HEK293T (cell line): ENCODE measurements at regions not wholly inside any gene's neighbourhood (a gene's known extent, or its start where the extent isn't known, plus 50 kb on each side); places are given as distances from the start of the nearest gene placed in this dataset.
"Not testable (repeated sequence)": the region's sequence is repeated elsewhere in the genome, so short reads cannot be mapped to it uniquely, and the experiment has no call there.

Experiments used
- CTCF ChIA-PET: fragments of 350-600 bp; formaldehyde crosslinking; extraction: SDS; loops from one replicate; lab custom pipeline; 2021; ENCODE audit warnings: antibody characterized with exemption, inconsistent platforms; lab: Yijun Ruan, JAX
- POLR2A ChIA-PET: fragments of 350-600 bp; formaldehyde crosslinking; extraction: SDS; loops from one replicate; lab custom pipeline; 2020; ENCODE audit warnings: antibody characterized with exemption, inconsistent platforms; lab: Yijun Ruan, JAX
- DNase-seq: peaks from one replicate; pipeline ENCODE4 v3.0.0; 2012; ENCODE audit warnings: mixed read lengths; ENCODE audit errors: extremely low spot score
- ARNT ChIP-seq: fragments of 450-650 bp; IDR thresholded peaks from 2 replicates; pipeline ENCODE4 v1.6.1; 2017; ENCODE audit warnings: mild to moderate bottlenecking
- BHLHE40 ChIP-seq: fragments of 450-650 bp; IDR thresholded peaks from 2 replicates; pipeline ENCODE4 v1.6.1; 2016; ENCODE audit warnings: mild to moderate bottlenecking, moderate library complexity, borderline replicate concordance
- CTBP1 ChIP-seq: fragments of 450-650 bp; IDR thresholded peaks from 2 replicates; pipeline ENCODE4 v1.6.1; 2016; ENCODE audit warnings: borderline replicate concordance
- ELF4 ChIP-seq: fragments of 450-650 bp; IDR thresholded peaks from 2 replicates; pipeline ENCODE4 v1.6.1; 2017; ENCODE audit warnings: antibody characterized with exemption
- FOXA1 ChIP-seq: fragments of 450-650 bp; IDR thresholded peaks from 2 replicates; pipeline ENCODE4 v1.6.1; 2016; ENCODE audit warnings: mild to moderate bottlenecking
- FOXK2 ChIP-seq: fragments of 450-650 bp; IDR thresholded peaks from 2 replicates; pipeline ENCODE4 v1.6.1; 2016; ENCODE audit warnings: mild to moderate bottlenecking
- FOXM1 ChIP-seq: fragments of 450-650 bp; IDR thresholded peaks from 2 replicates; pipeline ENCODE4 v1.6.1; 2017; ENCODE audit warnings: mild to moderate bottlenecking, borderline replicate concordance
- HDGF ChIP-seq: fragments of 450-650 bp; IDR thresholded peaks from 2 replicates; pipeline ENCODE4 v1.6.1; 2017; ENCODE audit warnings: antibody characterized with exemption, borderline replicate concordance
- L3MBTL2 ChIP-seq: fragments of 450-650 bp; conservative IDR thresholded peaks from 2 replicates; pipeline ENCODE4 v1.6.1; 2016; ENCODE audit warnings: mild to moderate bottlenecking
- LEF1 ChIP-seq: fragments of 450-650 bp; IDR thresholded peaks from 2 replicates; pipeline ENCODE4 v1.6.1; 2017; ENCODE audit warnings: mild to moderate bottlenecking, borderline replicate concordance
- NFRKB ChIP-seq: fragments of 450-650 bp; IDR thresholded peaks from 2 replicates; pipeline ENCODE4 v1.6.1; 2016; ENCODE audit warnings: mild to moderate bottlenecking, moderate library complexity
- SP1 ChIP-seq: fragments of 450-650 bp; IDR thresholded peaks from 2 replicates; pipeline ENCODE4 v1.6.1; 2017
- SUZ12 ChIP-seq: fragments of 450-650 bp; IDR thresholded peaks from 2 replicates; pipeline ENCODE4 v1.6.1; 2016; ENCODE audit warnings: mild to moderate bottlenecking
- TARDBP ChIP-seq: fragments of 450-650 bp; IDR thresholded peaks from 2 replicates; pipeline ENCODE4 v1.6.1; 2016
- ZNF384 ChIP-seq: fragments of 450-650 bp; IDR thresholded peaks from 2 replicates; pipeline ENCODE4 v1.6.1; 2016
- TF ChIP-seq, protein P1 (sequence below): fragments of 450-650 bp; IDR thresholded peaks from 2 replicates; pipeline ENCODE4 v1.6.1; 2016

DNA sequence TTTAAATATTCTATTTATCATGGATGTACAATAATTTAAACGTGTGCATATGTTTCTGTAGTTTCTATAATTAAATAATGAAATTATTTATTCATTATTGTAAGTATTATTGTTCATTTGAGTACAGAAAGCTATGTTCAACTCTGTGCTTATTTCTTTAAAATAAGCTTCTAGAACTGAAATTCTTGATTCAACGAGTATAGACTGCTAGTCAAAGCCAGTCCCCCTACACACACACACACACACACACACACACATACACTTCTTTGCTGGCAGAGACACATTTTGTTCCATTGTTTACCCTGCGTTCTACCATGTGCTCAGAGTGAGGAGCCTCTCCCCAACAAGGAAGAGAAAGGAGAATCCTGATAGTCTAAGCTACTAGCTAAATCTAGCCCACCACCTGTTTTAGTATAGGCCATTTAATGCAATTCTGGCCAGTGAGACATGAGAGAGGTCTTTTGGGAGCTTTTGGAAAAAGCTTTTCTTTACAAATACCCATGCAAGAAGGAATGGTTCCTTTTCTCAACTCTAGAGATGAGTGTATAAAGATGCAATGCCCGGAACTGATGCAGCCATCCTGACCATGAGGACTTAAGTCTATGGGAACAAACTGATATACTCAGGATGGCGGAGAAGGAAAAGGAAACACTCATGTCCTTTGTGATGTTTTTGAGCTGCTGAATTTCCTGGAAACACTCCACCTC, 161.4 kb downstream of the NDUFA12 start:
- no peak for TF ChIP-seq LEF1
- no peak for TF ChIP-seq ARNT
- TF ChIP-seq L3MBTL2, result no peak
- no peak for TF ChIP-seq BHLHE40
- no peak for TF ChIP-seq FOXK2
- TF ChIP-seq FOXA1, result no peak
- TF ChIP-seq SP1, result no peak
- no peak for TF ChIP-seq SUZ12
- TF ChIP-seq HDGF, result no peak
- TF ChIP-seq TARDBP, result no peak
- TF ChIP-seq ZNF384, result no peak
- TF ChIP-seq CTBP1, result no peak
- TF ChIP-seq NFRKB, result no peak
- TF ChIP-seq, protein P1, sequence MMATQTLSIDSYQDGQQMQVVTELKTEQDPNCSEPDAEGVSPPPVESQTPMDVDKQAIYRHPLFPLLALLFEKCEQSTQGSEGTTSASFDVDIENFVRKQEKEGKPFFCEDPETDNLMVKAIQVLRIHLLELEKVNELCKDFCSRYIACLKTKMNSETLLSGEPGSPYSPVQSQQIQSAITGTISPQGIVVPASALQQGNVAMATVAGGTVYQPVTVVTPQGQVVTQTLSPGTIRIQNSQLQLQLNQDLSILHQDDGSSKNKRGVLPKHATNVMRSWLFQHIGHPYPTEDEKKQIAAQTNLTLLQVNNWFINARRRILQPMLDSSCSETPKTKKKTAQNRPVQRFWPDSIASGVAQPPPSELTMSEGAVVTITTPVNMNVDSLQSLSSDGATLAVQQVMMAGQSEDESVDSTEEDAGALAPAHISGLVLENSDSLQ, result no peak
- no peak for TF ChIP-seq ELF4
- TF ChIP-seq FOXM1, result no peak
- no peak for DNase-seq
- POLR2A ChIA-PET, result no interaction called here
- CTCF ChIA-PET, result no interaction called here

GRCh38 chr12:94841177-94841576, 162.3 kb downstream of the NDUFA12 start:
- ChIA-PET POLR2A (no interaction called here), CTCF (no interaction called here)
- no peak for DNase-seq
- no peak for TF ChIP-seq SUZ12
- TF ChIP-seq BHLHE40, result no peak
- TF ChIP-seq L3MBTL2, result no peak
- no peak for TF ChIP-seq NFRKB
- TF ChIP-seq SP1, result no peak
- TF ChIP-seq ZNF384, result no peak
- TF ChIP-seq CTBP1, result no peak
- TF ChIP-seq FOXK2, result no peak
- TF ChIP-seq ARNT, result no peak
- no peak for TF ChIP-seq ELF4
- no peak for TF ChIP-seq FOXA1
- TF ChIP-seq LEF1, result no peak
- TF ChIP-seq FOXM1, result no peak
- TF ChIP-seq, protein P1, result no peak
- TF ChIP-seq HDGF, result no peak
- no peak for TF ChIP-seq TARDBP

DNA sequence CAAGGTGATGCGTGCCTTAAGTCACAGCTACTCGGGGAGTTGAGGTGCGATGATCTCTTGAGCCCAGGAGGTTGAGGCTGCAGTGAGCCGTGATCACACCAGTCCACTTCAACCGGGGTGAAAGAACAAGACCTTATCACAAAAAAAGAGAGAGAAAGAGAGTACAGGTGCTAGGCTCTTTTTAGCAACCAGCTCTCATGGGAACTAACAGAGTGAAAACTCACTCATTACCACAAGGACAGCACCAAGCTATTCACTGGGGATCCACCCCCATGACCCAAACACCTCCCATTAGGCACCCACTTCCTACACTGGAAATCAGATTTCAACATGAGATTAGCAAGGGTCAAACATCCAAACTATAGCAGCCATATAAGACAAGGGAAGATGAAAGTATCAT, 164.2 kb downstream of the NDUFA12 start:
- CTCF ChIA-PET, result no interaction called here
- TF ChIP-seq ELF4 (no peak), SUZ12 (no peak), FOXK2 (no peak), ZNF384 (no peak), CTBP1 (no peak), FOXM1 (no peak), FOXA1 (no peak), HDGF (no peak), TARDBP (no peak), SP1 (no peak), L3MBTL2 (no peak), BHLHE40 (no peak), ARNT (no peak), LEF1 (no peak)
- TF ChIP-seq, protein P1, result no peak
- POLR2A ChIA-PET, result no interaction called here
- DNase-seq, result no peak

DNA sequence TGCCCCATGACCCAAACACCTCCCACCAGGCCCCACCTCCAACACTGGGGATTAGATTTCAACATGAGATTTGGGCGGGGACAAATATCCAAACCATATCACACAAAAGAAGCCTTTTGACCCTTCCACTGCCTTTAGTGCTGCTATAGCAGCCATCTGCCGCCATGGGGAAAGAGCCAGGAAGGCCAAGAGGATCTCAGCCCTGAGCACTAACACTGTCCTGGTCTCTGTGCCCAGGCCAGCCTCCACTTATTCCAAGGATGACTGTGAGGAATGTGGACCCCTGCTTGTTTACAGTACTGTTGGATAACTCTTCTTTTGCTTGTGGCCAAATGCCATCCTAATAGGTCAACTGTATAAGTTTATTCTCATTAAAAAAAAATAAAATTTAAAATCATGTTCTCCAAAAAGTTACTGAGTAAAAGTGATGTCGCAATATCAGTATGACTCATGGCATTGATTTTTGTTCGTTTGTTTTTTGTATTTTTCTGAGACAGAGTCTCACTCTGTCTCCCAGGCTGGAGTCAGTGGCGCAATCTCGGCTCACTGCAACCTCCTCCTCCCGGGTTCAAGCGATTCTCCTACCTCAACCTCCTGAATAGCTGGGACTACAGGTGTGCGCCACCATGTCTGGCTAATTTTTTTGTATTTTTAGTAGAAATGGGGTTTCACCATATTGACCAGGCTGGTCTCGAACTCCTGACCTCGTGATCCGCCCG, 166.4 kb downstream of the NDUFA12 start:
- CTCF ChIA-PET, DNase-seq, POLR2A ChIA-PET: not testable (repeated sequence)

GRCh38 chr12:94834036-94834625, 169.4 kb downstream of the NDUFA12 start:
- ChIA-PET CTCF (no interaction called here), POLR2A (interaction anchor here (0.9 kb wide), 1 partner anchor 60 kb away, joined by 3 read pairs; no protein-coding TSS in a partner anchor)
- no peak for TF ChIP-seq NFRKB
- TF ChIP-seq BHLHE40, result no peak
- TF ChIP-seq FOXK2, result no peak
- no peak for TF ChIP-seq ZNF384
- TF ChIP-seq SP1, result no peak
- no peak for TF ChIP-seq FOXA1
- TF ChIP-seq HDGF, result no peak
- TF ChIP-seq FOXM1, result no peak
- TF ChIP-seq, protein P1, result no peak
- no peak for TF ChIP-seq TARDBP
- no peak for TF ChIP-seq CTBP1
- TF ChIP-seq L3MBTL2, result no peak
- no peak for TF ChIP-seq ELF4
- no peak for TF ChIP-seq ARNT
- TF ChIP-seq SUZ12, result no peak
- TF ChIP-seq LEF1, result no peak
- no peak for DNase-seq
